ENCODE measurements at regions not wholly inside any gene's neighbourhood (a gene's known extent, or its start where the extent isn't known, plus 50 kb on each side); places are given as distances from the start of the nearest gene placed in this dataset.
"Not testable (repeated sequence)": the region's sequence is repeated elsewhere in the genome, so short reads cannot be mapped to it uniquely, and the experiment has no call there.

DNA sequence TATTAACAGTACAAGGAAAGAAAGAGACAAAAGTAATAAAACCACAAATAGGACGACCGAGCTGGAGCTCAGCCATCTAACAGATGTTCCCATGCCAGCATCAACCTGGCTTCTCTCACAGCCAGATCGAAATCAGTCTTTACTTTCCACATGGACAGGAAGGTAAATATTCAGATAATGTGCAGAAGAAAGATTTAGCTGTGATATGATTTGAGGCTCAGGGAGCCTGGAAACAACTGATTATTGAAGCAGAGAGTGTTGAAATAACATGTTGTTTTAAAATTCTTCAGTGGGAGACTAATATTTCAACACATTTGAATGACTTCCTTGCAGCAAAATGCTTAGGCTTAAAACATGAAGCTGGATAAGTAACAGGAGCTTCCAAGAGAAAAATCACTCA, 546.8 kb downstream of the ETS1 start:
- Mint-ChIP-seq H3K27me3 (no peaks in the 10 kb centered on the region), H3K4me1 (peaks cover 49% of the 10 kb centered on the region), H3K4me3 (no peak overlapping the region), H3K27ac (no peak overlapping the region), H3K9me3 (ENCODE audit: low read depth) (peaks cover 8% of the 10 kb centered on the region), H3K36me3 (ENCODE audit: low read depth) (peaks cover 6% of the 10 kb centered on the region)
- POLR2A ChIA-PET, result interaction anchor here (0.7 kb wide), 1 partner anchor 427 kb away, joined by 3 read pairs; no protein-coding TSS in a partner anchor
- CTCF ChIA-PET, result interaction anchor here (1.1 to 5.0 kb wide), 3 partner anchors 11 to 118 kb away, joined by 3 to 47 read pairs (median 5); no protein-coding TSS in a partner anchor
- DNase-seq (no peak), ATAC-seq (no peak)
- intact Hi-C loops (cut with DNase I, micrococcal nuclease), result no loop called here

DNA sequence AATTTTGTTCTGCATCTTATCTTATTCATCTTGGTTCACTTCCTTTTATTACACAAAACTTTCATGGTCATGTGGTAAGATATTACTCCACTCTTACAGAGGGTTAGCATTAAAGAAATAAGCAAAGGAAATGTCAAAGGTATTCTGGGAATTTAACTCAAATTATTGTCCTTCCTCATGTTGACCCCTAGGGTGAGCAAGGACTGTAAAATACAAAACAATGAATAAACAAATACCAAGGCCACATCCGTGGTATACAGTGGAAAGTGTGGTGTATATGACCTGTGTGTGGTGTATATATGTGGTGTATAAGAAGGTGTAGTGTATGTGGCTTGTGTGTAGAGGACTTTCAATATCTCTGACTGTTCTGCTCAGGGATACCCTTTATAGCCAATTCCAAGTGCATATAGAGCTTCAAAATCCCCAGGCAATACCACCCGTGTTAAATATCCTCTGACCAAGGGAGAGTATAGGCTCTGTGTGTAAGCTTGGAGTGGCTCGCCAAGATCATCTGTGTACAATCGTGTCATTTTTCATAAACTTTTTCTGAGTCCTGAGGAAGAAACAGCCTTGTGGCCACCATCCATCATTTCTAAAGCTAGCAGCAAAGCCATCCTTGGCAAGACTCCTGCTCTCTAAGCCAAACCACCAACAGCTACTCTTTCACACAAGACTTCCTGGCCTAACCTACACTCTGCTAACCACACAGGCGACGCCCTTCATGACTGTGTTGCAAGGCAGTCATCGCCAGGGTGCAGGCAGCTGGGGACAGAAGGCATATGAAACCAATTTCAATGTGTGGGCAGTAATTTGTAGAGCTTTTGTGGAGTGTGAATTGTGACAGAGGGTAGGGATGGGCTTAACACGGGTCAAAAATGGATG, 548.0 kb downstream of the ETS1 start:
- DNase-seq, result peak; percentile 88

DNA sequence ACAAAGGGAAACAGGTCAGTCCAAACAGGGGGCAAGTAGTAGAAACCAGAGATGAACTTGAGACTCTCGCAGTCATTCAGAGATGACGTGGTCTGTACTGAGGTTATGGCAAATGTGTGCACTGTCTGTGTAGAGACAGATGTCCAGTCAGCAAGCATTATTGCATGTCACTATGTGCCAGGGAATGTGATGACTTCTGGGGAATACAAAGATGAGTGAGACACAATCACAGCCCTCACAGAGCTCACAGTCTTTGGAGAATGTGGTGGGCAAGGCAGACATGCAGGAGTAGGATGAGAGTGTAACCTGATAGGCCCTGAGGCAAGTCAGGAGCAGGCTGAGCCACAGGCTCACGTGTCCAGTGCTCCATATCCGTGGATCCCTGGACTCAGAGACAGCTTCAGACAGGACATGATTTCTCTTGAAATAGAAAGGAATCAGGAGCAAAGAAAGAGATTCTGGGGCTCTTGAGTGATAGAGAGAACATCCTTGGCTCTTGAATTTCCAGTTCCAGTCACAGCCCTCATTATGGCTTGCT, 550.7 kb downstream of the ETS1 start:
- Mint-ChIP-seq H3K4me1 (peaks cover 29% of the 10 kb centered on the region), H3K27ac (no peak overlapping the region), H3K27me3 (no peaks in the 10 kb centered on the region), H3K36me3 (ENCODE audit: low read depth) (no peaks in the 10 kb centered on the region), H3K4me3 (no peak overlapping the region), H3K9me3 (ENCODE audit: low read depth) (no peaks in the 10 kb centered on the region)
- DNase-seq (no peak), ATAC-seq (no peak)
- CTCF ChIA-PET, result interaction anchor here (1.0 to 5.0 kb wide), 4 partner anchors 13 to 801 kb away, joined by 3 to 47 read pairs (median 4); no protein-coding TSS in a partner anchor
- intact Hi-C loops (cut with DNase I, micrococcal nuclease), result loop anchor here (5.0 to 10.0 kb wide), 6 partner anchors 251 to 718 kb away; no protein-coding TSS in a partner anchor
- POLR2A ChIA-PET, result no interaction called here

More for the DNA sequence above, 548.0 kb downstream of the ETS1 start:
- intact Hi-C loops (cut with DNase I, micrococcal nuclease), result loop anchor here (1.0 to 10.0 kb wide), 11 partner anchors 15 to 715 kb away; no protein-coding TSS in a partner anchor
- peak overlapping the region; percentile 85 for H3K27ac Mint-ChIP-seq
- ChIA-PET CTCF (interaction anchor here (0.6 to 5.0 kb wide), 19 partner anchors 10 to 792 kb away, joined by 3 to 47 read pairs (median 4); no protein-coding TSS in a partner anchor), POLR2A (interaction anchor here (0.9 to 1.3 kb wide), 2 partner anchors 187 to 791 kb away, joined by 3 to 5 read pairs; no protein-coding TSS in a partner anchor)
- H3K36me3 Mint-ChIP-seq (ENCODE audit: low read depth), result peaks cover 6% of the 10 kb centered on the region
- ATAC-seq, result peak; percentile 94
- peaks cover 39% of the 10 kb centered on the region for H3K4me1 Mint-ChIP-seq
- H3K27me3 Mint-ChIP-seq, result no peaks in the 10 kb centered on the region
- peak overlapping the region; percentile 31 for H3K4me3 Mint-ChIP-seq
- peaks cover 8% of the 10 kb centered on the region for H3K9me3 Mint-ChIP-seq (ENCODE audit: low read depth)

DNA sequence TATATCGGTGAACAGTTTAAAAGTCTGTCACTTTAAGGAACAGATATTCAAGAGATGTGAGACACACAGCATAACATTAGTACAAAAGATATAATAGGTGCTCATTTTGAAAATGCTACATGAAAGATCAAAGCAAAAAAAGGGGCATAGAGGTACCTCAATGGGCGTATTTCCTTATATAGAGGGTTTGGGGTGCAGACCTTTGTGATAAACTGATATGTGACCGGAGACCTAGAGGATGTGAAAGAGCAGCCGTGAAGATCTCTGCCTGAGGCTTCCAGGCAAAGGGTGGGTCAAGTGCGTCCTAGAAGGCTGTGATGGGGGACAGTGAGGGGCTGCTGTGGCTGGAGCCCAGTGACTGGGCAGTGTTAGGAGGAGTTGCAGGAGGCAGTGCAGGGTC, 551.4 kb downstream of the ETS1 start:
- POLR2A ChIA-PET, result no interaction called here
- Mint-ChIP-seq H3K4me1 (peaks cover 29% of the 10 kb centered on the region), H3K36me3 (ENCODE audit: low read depth) (no peaks in the 10 kb centered on the region), H3K27me3 (no peaks in the 10 kb centered on the region), H3K27ac (no peak overlapping the region), H3K9me3 (ENCODE audit: low read depth) (no peaks in the 10 kb centered on the region), H3K4me3 (no peak overlapping the region)
- no peak for DNase-seq
- CTCF ChIA-PET, result interaction anchor here (0.7 to 1.4 kb wide), 2 partner anchors 12 to 124 kb away, joined by 3 to 4 read pairs; no protein-coding TSS in a partner anchor
- no peak for ATAC-seq
- intact Hi-C loops (cut with DNase I, micrococcal nuclease), result loop anchor here (5.0 to 10.0 kb wide), 6 partner anchors 251 to 719 kb away; no protein-coding TSS in a partner anchor

DNA sequence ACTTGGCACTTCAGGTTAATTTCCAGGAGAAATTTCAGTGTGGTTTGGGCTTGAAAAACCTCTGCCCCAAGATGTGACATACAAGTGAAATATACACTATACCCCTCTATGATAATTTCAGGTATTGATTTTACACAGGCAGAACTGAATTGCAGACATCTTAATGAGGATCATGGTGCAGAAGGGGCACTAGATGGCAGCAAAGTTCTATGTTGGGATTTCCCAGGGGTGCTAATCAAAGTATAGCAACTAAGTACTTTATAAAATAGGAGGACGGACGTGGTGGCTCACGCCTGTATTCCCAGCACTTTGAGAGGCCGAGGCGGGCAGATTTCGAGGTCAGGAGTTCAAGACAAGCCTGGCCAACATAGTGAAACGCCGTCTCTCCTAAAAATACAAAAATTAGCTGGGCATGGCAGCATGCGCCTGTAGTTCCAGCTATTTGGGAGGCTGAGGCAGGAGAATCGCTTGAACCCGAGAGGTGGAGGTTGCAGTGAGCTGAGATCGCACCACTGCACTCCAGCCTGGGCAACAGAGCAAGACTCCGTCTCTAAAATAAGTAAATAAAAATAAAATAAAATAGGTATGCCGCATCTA, 555.7 kb downstream of the ETS1 start:
- not testable (repeated sequence) for H3K4me1 Mint-ChIP-seq; H3K9me3 Mint-ChIP-seq (ENCODE audit: low read depth); H3K36me3 Mint-ChIP-seq (ENCODE audit: low read depth); H3K27ac Mint-ChIP-seq; H3K27me3 Mint-ChIP-seq; H3K4me3 Mint-ChIP-seq
- intact Hi-C loops (cut with DNase I, micrococcal nuclease), result loop anchor here (1.0 to 10.0 kb wide), 10 partner anchors 127 to 829 kb away; no protein-coding TSS in a partner anchor
- ChIA-PET CTCF (interaction anchor here (0.8 to 2.5 kb wide), 17 partner anchors 11 to 925 kb away, joined by 3 to 37 read pairs (median 5); no protein-coding TSS in a partner anchor), POLR2A (interaction anchor here (0.9 kb wide), 1 partner anchor 799 kb away, joined by 3 read pairs; no protein-coding TSS in a partner anchor)
- peak; percentile 76 for DNase-seq
- peak; percentile 85 for ATAC-seq

DNA sequence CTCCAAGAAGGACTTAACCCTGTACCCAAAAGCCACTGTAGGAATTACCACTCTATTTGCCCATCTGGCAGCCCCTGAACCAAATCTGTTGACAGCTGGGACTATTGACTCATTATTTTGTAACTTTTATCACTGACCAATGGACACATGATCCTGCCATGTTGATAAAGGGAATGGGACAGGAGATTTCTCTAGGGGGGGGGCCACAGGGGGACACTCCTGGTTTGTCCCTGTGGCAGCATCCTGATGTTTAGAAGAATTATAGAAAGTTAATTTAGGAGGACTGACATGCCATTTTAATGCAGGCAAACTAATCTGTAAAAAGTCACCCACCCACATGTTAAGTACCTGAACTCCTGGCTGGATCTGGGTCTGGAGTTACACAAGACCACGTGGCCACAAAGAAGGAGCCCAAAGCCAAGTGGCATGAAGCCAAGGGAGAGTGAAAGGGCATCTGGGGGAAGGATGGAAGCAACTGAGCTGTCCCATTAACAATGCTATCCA, 558.1 kb downstream of the ETS1 start:
- no peak for DNase-seq
- CTCF ChIA-PET, result interaction anchor here (0.5 to 2.2 kb wide), 7 partner anchors 10 to 819 kb away, joined by 3 to 19 read pairs (median 3); no protein-coding TSS in a partner anchor
- Mint-ChIP-seq H3K27me3 (no peaks in the 10 kb centered on the region), H3K4me1 (peaks cover 3% of the 10 kb centered on the region), H3K27ac (no peak overlapping the region), H3K36me3 (ENCODE audit: low read depth) (no peaks in the 10 kb centered on the region), H3K4me3 (no peak overlapping the region), H3K9me3 (ENCODE audit: low read depth) (no peaks in the 10 kb centered on the region)
- POLR2A ChIA-PET, result interaction anchor here (0.7 kb wide), 1 partner anchor 756 kb away, joined by 3 read pairs; no protein-coding TSS in a partner anchor
- intact Hi-C loops (cut with DNase I, micrococcal nuclease), result no loop called here
- ATAC-seq, result no peak

DNA sequence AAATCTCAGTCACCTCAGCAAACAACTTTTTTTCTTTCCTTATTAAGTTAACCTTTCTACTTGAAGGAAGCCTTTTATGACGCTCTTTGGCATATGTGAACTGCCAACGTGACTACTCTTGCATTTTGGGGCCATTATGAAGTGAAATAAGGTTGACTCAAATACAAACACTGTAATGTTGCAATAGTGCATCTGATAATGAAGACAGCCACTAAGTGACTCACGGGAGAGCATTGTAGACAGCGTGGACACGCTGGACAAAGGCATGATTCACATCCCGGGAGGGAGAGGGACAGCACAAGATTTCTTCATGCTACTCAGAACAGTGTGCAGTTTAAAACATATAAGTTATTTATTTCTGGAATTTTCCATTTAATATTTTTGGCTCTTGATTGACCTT, 560.8 kb downstream of the ETS1 start:
- no peaks in the 10 kb centered on the region for H3K27me3 Mint-ChIP-seq
- CTCF ChIA-PET, result interaction anchor here (0.6 to 2.3 kb wide), 4 partner anchors 14 to 745 kb away, joined by 3 to 19 read pairs (median 3); no protein-coding TSS in a partner anchor
- intact Hi-C loops (cut with DNase I, micrococcal nuclease), result no loop called here

GRCh38 chr11:128022761-128023160, 564.6 kb downstream of the ETS1 start:
- no peak overlapping the region for H3K4me3 Mint-ChIP-seq
- H3K27me3 Mint-ChIP-seq, result peaks cover 3% of the 10 kb centered on the region
- ChIA-PET POLR2A (no interaction called here), CTCF (interaction anchor here (0.6 to 1.6 kb wide), 4 partner anchors 14 to 135 kb away, joined by 3 to 6 read pairs (median 4); no protein-coding TSS in a partner anchor)
- no peaks in the 10 kb centered on the region for H3K9me3 Mint-ChIP-seq (ENCODE audit: low read depth)
- no peaks in the 10 kb centered on the region for H3K36me3 Mint-ChIP-seq (ENCODE audit: low read depth)
- DNase-seq (no peak), ATAC-seq (no peak)
- intact Hi-C loops (cut with DNase I, micrococcal nuclease), result no loop called here
- H3K4me1 Mint-ChIP-seq, result peaks cover 7% of the 10 kb centered on the region
- no peak overlapping the region for H3K27ac Mint-ChIP-seq

More for the DNA sequence above, 560.8 kb downstream of the ETS1 start:
- POLR2A ChIA-PET, result no interaction called here
- Mint-ChIP-seq H3K27ac (no peak overlapping the region), H3K4me1 (peaks cover 8% of the 10 kb centered on the region), H3K9me3 (ENCODE audit: low read depth) (no peaks in the 10 kb centered on the region), H3K4me3 (no peak overlapping the region), H3K36me3 (ENCODE audit: low read depth) (no peaks in the 10 kb centered on the region)
- DNase-seq (no peak), ATAC-seq (no peak)

DNA sequence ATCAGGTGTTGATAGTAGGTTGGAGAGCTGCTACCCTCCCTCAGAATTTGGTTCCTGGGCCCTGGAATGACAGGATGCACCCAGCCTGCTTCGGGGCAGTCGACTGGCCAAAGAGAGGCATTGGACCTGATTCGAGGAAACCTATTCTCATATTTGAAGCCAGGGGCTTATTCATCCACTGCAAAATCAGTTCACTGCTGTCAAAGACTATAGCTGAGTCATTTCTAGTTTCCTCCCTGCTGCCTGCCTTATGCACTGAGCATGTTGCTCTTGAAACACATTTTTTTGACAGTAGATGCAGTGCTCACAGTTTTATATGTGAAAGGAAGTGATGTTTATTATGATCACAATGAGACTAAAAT, 565.4 kb downstream of the ETS1 start:
- no peak overlapping the region for H3K4me3 Mint-ChIP-seq
- ChIA-PET POLR2A (interaction anchor here (0.5 kb wide), 2 partner anchors 768 to 1213 kb away, joined by 3 read pairs; no protein-coding TSS in a partner anchor), CTCF (interaction anchor here (0.7 to 2.3 kb wide), 5 partner anchors 24 to 735 kb away, joined by 3 to 8 read pairs (median 5); no protein-coding TSS in a partner anchor)
- intact Hi-C loops (cut with DNase I, micrococcal nuclease), result no loop called here
- H3K4me1 Mint-ChIP-seq, result peaks cover 7% of the 10 kb centered on the region
- H3K36me3 Mint-ChIP-seq (ENCODE audit: low read depth), result no peaks in the 10 kb centered on the region
- H3K27me3 Mint-ChIP-seq, result peaks cover 3% of the 10 kb centered on the region
- H3K27ac Mint-ChIP-seq, result no peak overlapping the region
- no peaks in the 10 kb centered on the region for H3K9me3 Mint-ChIP-seq (ENCODE audit: low read depth)
- DNase-seq, result no peak
- ATAC-seq, result peak; percentile 98

GRCh38 chr11:128021349-128022006, 565.9 kb downstream of the ETS1 start:
- CTCF ChIA-PET, result interaction anchor here (0.6 to 2.3 kb wide), 7 partner anchors 24 to 735 kb away, joined by 3 to 8 read pairs (median 4); no protein-coding TSS in a partner anchor
- DNase-seq, result no peak
- Mint-ChIP-seq H3K27me3 (peaks cover 3% of the 10 kb centered on the region), H3K27ac (no peak overlapping the region), H3K4me3 (no peak overlapping the region), H3K4me1 (peaks cover 7% of the 10 kb centered on the region), H3K9me3 (ENCODE audit: low read depth) (no peaks in the 10 kb centered on the region), H3K36me3 (ENCODE audit: low read depth) (no peaks in the 10 kb centered on the region)
- intact Hi-C loops (cut with DNase I, micrococcal nuclease), result loop anchor here (1.0 to 2.0 kb wide), 2 partner anchors 177 kb away; no protein-coding TSS in a partner anchor
- POLR2A ChIA-PET, result interaction anchor here (0.5 kb wide), 1 partner anchor 1214 kb away, joined by 3 read pairs; no protein-coding TSS in a partner anchor
- ATAC-seq, result peak; percentile 48
